Left renal cortex interstitium (tissue), 4 donors: ENCODE measurements at regions not wholly inside any gene's neighbourhood (a gene's known extent, or its start where the extent isn't known, plus 50 kb on each side); places are given as distances from the start of the nearest gene placed in this dataset.

Experiments used
- DNase-seq, 4 donors: peaks; one replicate each; pipeline ENCODE4 v3.0.0-alpha.2; 2013; ENCODE audit warnings: low read depth in 4 of 4, low spot score in 2 of 4, missing footprints in 1 of 4

DNA sequence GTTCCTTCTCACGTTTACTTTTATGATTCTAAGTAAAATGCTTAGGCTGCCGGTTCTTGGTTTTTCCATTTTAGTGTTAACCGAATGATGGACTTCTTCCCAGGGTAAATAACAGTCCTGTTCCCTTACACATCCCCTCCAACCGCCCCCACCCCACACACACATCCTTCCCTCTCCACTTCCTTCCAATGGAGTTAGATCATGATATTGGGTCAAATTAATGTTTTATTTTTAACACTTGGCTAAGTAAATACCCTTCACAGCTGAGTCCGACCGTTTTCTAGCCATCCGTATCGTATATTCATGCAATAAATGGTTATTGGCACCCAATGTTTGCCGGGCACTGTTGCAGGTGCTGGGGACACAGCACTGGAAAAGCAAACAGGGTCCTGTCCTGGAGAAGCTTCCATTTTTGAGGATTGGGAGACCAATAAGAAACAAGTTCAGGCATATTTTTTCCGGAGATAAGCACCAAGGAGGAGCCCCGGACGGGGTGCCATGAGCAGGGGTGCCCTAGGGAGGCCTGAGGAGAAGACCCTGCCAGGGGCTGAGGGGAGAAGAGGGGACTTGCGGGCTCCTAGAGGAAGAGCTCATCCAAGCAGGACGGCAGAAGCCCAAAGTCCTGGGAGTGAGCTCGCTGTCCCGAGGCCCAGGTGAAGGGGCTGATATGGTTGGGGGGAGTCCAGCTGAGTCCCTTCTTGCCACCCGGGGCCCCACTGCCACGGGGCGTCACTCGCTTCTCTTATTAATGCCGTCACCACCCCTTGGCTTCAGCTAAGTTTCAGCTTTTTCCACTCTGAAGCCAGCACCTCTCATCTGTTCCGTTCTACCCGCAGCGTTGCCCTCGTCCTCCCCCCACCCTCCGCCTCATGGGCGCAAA is 126.0 kb upstream of the RET start:
- DNase-seq, result no peak

GRCh38 chr10:42951486-42952251 is 125.2 kb upstream of the RET start:
- DNase-seq, result no peak

DNA sequence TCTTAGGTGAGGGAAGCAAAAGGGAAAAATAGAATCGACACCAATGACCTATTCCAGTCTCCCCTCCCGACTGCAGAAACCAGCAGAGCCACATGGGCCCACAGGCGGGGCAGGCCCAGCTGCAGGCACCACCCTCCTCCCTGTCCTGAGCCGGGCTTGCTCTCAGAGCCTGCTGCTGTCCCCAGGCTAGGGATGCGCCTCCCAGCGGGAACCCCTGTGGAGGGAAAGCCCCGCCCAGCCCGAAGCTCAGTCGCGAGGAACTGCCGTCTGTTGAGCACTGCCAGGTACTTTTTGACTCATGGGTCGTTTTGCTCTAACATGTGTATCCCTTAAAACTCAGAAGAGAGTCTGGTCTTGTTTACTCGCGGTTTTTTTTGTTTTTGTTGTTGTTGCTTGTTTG is 124.5 kb upstream of the RET start:
- no peak for DNase-seq

GRCh38 chr10:42952931-42953683 is 123.8 kb upstream of the RET start:
- no peak for DNase-seq

DNA sequence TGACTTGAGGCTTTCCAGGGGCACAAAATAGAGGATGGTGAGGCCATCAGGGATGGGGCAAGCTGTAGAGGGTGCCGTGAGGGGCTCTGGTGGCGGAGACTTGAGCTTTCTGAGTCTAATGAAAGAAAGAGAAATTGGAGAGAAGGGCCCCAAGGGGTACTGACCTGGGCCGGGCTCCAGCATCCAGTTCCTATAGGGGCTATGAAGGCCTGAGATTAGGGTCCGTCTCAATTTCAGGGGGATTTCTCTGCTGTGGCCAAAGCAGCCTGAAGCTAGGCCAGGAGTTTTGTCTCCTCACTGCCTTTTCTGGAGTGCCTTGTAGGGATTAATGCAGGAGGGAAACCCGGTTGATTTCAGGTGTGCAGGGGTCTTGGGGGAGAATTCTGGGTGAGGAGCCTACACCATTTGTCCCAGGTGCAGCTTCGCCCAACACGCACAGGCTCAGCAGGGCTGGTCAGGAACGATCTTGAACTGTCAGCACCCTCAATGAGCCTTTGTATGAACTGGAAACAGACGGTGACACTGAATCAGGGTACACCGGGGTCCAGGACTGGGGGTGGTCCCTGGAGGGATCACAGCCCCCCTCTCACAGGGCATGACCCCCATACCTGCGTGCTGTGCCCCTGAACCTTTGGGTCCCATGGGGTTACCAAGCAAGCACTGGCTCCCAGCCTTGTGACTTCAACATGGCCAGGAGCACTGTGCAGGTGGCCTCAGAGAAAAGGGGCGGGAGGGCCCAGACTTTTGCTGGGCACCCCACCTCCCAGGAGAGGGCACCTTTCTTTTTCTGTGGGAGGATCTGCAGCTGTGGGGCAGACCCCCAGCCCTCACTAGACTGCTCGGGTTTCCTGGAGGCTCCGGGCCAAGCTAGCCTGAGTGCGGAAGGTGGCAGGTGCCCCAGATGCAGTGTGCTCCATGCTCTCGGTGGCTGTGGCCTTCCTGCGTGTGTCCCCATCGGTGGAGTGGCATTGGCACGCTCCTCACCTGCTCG is 122.9 kb upstream of the RET start:
- DNase-seq, result no peak

GRCh38 chr10:42954766-42955492 is 121.9 kb upstream of the RET start:
- no peak for DNase-seq

DNA sequence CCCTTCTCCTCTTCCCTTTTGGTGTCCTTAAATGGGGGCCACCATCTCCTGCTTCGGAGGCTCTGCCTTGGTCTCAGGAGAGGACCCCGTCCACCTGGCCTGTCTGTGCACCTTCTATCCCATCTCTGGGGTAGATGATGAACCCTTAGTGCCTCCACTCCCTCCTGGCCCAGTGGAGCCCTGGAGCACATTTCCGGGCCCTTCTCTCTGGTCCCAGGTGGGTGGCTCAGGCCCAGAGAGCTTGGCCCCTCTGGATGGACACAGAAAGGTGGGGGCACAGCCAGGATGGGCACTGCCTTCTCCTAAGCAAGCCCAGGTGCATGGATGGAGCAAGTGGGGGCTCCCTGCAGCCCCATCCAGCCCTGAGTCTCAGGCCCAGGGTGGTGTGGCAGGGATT is 121.4 kb upstream of the RET start:
- DNase-seq, result no peak

DNA sequence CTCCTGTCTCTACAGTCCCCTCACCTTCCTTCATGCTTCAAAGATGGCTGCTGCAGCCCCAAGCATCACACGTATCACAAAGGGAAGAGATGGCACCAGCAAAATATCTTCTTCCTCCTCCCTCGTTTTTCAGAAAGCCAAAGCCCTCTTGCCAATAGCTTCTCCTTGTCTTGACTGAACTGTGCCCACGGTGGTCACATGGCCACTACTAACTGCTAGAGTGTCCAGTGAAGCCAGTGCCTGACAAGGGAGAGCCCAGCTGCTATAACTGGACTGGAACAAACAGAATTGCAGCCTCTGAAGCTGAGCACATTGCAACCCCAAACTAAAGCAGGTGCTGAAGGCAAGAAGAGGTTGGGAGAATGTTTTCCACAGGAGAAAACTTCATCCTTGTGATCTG is 120.8 kb upstream of the RET start:
- no peak for DNase-seq

- DNase-seq, result no peak
Measured at GRCh38 chr10:42958142-42958868, 118.6 kb upstream of the RET start.

DNA sequence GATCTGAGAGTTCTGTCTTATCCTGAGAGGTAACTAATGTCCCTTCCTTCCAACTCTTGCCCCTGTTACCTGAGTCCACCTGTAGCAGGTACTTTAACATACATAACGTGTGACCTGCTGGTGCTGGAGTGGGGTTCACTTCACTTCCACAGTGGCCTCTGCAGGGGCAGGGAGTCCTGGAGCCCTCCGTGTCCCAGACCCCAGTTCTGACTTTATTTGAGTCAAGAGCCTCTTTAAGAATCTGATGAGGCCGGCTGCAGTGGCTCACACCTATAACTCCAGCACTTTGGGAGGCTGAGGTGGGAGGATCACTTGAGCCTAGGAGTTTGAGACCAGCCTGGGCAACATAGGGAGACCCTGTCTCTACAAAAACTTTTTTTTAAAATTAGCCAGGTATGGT is 117.0 kb upstream of the RET start:
- DNase-seq, result no peak

DNA sequence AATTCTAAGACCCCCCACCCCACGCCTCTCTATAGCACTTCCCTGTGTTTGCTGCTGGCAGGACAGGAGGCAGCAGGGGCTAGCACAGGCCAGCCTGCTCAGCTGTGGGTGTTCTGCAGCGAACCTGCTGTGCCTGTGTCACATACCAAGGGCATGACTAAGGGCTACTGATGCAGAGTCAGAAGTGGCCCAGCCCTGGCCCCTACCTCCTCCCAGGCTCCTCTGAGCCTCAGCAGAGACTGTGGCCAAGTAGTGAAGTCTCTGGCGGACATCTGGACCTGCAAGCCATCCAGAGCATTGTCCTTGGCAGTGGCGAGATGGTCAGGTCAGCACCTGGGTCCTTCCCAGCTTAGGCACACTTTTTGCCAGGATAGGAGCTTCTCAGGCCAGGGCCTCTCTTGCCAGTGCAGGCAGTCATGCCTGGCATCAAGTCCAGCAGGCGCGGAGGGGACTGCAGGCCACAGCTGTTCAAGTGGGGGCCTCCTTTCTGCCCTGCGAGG is 116.3 kb upstream of the RET start:
- no peak for DNase-seq

- DNase-seq, result no peak
Measured at GRCh38 chr10:42960991-42961795, 115.7 kb upstream of the RET start.

- no peak for DNase-seq
Measured at GRCh38 chr10:42961796-42962109, 115.1 kb upstream of the RET start.

GRCh38 chr10:42962110-42962901 is 114.6 kb upstream of the RET start:
- no peak for DNase-seq

DNA sequence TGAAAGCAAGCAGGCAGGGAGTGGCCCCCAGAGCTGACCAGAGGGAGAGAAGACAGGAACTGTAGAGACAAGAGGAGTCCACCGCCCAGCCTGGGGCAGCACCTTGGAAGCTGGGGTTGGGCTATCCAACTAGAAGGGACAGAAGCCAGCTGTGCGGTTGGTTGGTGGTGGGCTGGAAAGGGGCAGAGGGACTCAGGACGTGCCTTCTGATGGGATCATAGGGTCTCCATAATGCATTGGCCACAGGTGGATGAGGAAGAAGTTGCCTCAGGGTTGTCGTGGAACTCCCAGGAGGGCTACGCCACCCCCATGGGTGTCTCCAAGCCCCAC is 114.0 kb upstream of the RET start:
- no peak for DNase-seq

DNA sequence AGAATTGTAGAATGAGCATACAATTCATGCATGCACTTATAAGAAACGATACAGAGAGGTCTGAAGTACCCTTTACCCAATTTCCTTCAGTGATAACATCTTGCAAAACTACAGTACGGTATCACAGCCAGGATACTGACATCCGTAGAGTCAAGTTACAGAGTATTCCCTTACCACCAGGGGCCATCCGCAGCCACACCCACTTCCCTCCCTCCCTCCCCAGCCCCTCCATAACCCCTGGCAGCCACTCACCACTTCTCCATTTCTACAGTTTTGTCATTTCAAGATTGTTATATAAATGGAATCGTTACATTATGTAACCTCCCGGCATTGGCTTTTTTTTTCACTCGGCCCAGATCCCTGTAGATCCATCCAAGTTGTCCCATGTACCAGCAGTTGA is 113.6 kb upstream of the RET start:
- no peak for DNase-seq

DNA sequence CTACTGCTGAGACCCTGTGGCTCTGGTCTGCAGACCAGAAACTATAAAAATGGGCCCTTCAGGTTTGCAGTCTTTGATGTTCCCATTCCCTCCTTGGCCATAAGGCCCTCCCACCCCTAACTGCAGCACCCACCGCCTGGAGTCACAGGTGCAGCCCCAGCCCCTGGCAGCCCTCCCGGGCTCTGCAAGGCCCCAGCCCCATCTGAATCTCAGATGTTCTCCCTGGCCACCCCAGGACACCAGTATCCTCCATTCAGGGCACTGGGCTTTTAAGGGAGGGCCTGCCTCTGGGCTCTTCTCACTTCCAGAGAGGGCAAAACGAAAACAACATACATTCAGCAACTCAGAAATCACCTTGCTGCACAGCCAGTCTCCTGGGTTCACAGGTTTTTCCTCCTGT is 107.7 kb upstream of the RET start:
- no peak for DNase-seq
